ENCODE measurements at regions not wholly inside any gene's neighbourhood (a gene's known extent, or its start where the extent isn't known, plus 50 kb on each side); places are given as distances from the start of the nearest gene placed in this dataset.

GRCh38 chr10:3422282-3422681 is 249.7 kb upstream of the PITRM1 start:
- Histone ChIP-seq H3K27me3 (no peaks in the 10 kb centered on the region), H3K4me3 (no peak overlapping the region), H3K27ac (no peak overlapping the region), H3K9me3 (no peaks in the 10 kb centered on the region), H3K36me3 (ENCODE audit: low read depth, missing control alignments) (no peaks in the 10 kb centered on the region), H3K4me1 (no peaks in the 10 kb centered on the region)
- TF ChIP-seq POLR2A (IDR thresholded peaks at IDR 0.05): no peak
- TF ChIP-seq, protein P1, sequence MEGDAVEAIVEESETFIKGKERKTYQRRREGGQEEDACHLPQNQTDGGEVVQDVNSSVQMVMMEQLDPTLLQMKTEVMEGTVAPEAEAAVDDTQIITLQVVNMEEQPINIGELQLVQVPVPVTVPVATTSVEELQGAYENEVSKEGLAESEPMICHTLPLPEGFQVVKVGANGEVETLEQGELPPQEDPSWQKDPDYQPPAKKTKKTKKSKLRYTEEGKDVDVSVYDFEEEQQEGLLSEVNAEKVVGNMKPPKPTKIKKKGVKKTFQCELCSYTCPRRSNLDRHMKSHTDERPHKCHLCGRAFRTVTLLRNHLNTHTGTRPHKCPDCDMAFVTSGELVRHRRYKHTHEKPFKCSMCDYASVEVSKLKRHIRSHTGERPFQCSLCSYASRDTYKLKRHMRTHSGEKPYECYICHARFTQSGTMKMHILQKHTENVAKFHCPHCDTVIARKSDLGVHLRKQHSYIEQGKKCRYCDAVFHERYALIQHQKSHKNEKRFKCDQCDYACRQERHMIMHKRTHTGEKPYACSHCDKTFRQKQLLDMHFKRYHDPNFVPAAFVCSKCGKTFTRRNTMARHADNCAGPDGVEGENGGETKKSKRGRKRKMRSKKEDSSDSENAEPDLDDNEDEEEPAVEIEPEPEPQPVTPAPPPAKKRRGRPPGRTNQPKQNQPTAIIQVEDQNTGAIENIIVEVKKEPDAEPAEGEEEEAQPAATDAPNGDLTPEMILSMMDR (IDR thresholded peaks at IDR 0.05): no peak
- intact Hi-C loops (cut with DNase I; ENCODE audit: low total_unique reads): no loop called here
- DNase-seq: no peak
- WGBS, 2 donors: 79 to 84% methylated on average over 8 of the region's 8 CpGs

DNA sequence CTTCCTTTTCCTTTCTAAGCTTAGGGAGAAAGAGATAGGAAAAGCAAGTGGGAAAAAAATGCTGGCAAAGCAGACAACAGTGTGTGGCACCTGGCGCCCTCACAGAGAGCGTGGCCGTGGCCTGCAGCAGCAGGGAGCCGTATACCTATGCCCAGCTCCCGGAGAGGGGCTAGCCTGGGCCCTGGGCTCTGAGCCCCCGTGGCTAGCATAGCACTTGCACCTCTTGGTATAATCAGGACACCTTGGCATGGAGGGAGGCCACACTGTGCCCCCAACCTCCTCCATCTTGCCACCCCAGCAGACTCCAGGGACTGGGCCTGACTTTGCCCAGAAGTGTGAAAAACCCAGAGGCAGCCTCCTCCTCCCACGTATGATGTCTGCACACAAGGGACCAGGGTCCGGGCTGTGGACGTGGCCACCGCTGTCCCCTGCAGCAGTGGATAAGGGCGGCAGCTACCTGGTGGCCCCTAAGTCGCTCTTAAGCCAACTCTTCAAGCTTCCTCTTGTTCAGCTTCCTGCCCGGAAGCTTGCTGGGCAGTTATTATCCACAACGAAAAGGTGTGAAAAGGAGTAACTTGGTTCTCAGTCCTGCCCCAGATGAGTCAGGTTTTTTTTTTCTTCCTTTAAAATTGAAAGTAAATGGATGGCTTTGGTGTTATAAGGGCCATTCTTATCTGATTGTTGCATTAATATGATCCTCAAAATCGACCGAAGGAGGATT is 249.1 kb upstream of the PITRM1 start:
- no peak overlapping the region for H3K27ac ChIP-seq
- H3K4me1 ChIP-seq: no peaks in the 10 kb centered on the region
- H3K9me3 ChIP-seq: no peaks in the 10 kb centered on the region
- WGBS, 2 donors: 78 to 79% methylated on average over 16 of the region's 16 CpGs
- no peak overlapping the region for H3K4me3 ChIP-seq
- intact Hi-C loops (cut with DNase I; ENCODE audit: low total_unique reads): no loop called here
- TF ChIP-seq POLR2A (IDR thresholded peaks at IDR 0.05): no peak
- TF ChIP-seq, protein P1 (IDR thresholded peaks at IDR 0.05): no peak
- no peaks in the 10 kb centered on the region for H3K27me3 ChIP-seq
- H3K36me3 ChIP-seq (ENCODE audit: low read depth, missing control alignments): no peaks in the 10 kb centered on the region
- DNase-seq: no peak

GRCh38 chr10:3420527-3421469 is 248.2 kb upstream of the PITRM1 start:
- Histone ChIP-seq H3K9me3 (no peaks in the 10 kb centered on the region), H3K27ac (no peak overlapping the region), H3K27me3 (no peaks in the 10 kb centered on the region), H3K4me1 (no peaks in the 10 kb centered on the region), H3K36me3 (ENCODE audit: low read depth, missing control alignments) (no peaks in the 10 kb centered on the region), H3K4me3 (no peak overlapping the region)
- no peak for DNase-seq
- intact Hi-C loops (cut with DNase I; ENCODE audit: low total_unique reads): no loop called here
- TF ChIP-seq POLR2A (IDR thresholded peaks at IDR 0.05): no peak
- TF ChIP-seq, protein P1 (IDR thresholded peaks at IDR 0.05): no peak
- 93% methylated on average over 15 to 17 of the region's 18 CpGs for WGBS, 2 donors

GRCh38 chr10:3419719-3420495 is 247.3 kb upstream of the PITRM1 start:
- intact Hi-C loops (cut with DNase I; ENCODE audit: low total_unique reads): no loop called here
- WGBS, 2 donors: 73 to 84% methylated on average over 10 to 12 of the region's 12 CpGs
- TF ChIP-seq, protein P1 (IDR thresholded peaks at IDR 0.05): no peak
- no peak for TF ChIP-seq POLR2A (IDR thresholded peaks at IDR 0.05)
- H3K36me3 ChIP-seq (ENCODE audit: low read depth, missing control alignments): no peaks in the 10 kb centered on the region
- no peaks in the 10 kb centered on the region for H3K4me1 ChIP-seq
- no peak overlapping the region for H3K27ac ChIP-seq
- DNase-seq: no peak
- no peak overlapping the region for H3K4me3 ChIP-seq
- H3K9me3 ChIP-seq: no peaks in the 10 kb centered on the region
- no peaks in the 10 kb centered on the region for H3K27me3 ChIP-seq
